H9 (cell line): ENCODE measurements at regions not wholly inside any gene's neighbourhood (a gene's known extent, or its start where the extent isn't known, plus 50 kb on each side); places are given as distances from the start of the nearest gene placed in this dataset.
"Not testable (repeated sequence)": the region's sequence is repeated elsewhere in the genome, so short reads cannot be mapped to it uniquely, and the experiment has no call there.

Source experiments
- DNase-seq: peaks from one replicate; pipeline ENCODE4 v3.0.0-alpha.2; 2017
- H2AFZ ChIP-seq: one replicate; pipeline ENCODE4 v1.6.1; 2013; ENCODE audit warnings: mild to moderate bottlenecking, low read length, control low read depth, moderate library complexity
- H2AK5ac ChIP-seq: 2 replicates; pipeline ENCODE4 v1.6.1; 2013; ENCODE audit warnings: low read length, control low read depth, mixed read lengths; ENCODE audit not compliant: insufficient read length
- H2BK120ac ChIP-seq: one replicate; pipeline ENCODE4 v1.6.1; 2013; ENCODE audit warnings: low read depth, mild to moderate bottlenecking, low read length, control low read depth, inconsistent platforms; ENCODE audit not compliant: poor library complexity, severe bottlenecking
- H2BK12ac ChIP-seq: 2 replicates; pipeline ENCODE4 v1.6.1; 2013; ENCODE audit warnings: low read length, control low read depth, mixed read lengths, low read depth; ENCODE audit not compliant: insufficient read length
- H2BK15ac ChIP-seq: 2 replicates; pipeline ENCODE4 v1.6.1; 2013; ENCODE audit warnings: low read depth, low read length, control low read depth
- H2BK20ac ChIP-seq: one replicate; pipeline ENCODE4 v1.6.1; 2013; ENCODE audit warnings: low read depth, mild to moderate bottlenecking, low read length, control low read depth, inconsistent platforms; ENCODE audit not compliant: poor library complexity, severe bottlenecking
- H2BK5ac ChIP-seq: 2 replicates; pipeline ENCODE4 v1.6.1; 2013; ENCODE audit warnings: low read length, control low read depth, mixed read lengths; ENCODE audit not compliant: insufficient read length
- H3K14ac ChIP-seq: 2 replicates; pipeline ENCODE4 v1.6.1; 2013; ENCODE audit warnings: low read length, control low read depth; ENCODE audit not compliant: insufficient read depth
- H3K18ac ChIP-seq: 2 replicates; pipeline ENCODE4 v1.6.1; 2013; ENCODE audit warnings: low read depth, mild to moderate bottlenecking, mixed read lengths, low read length, control low read depth; ENCODE audit not compliant: insufficient read length
- H3K23ac ChIP-seq: 2 replicates; pipeline ENCODE4 v1.6.1; 2013; ENCODE audit warnings: low read length, control low read depth, mixed read lengths, low read depth; ENCODE audit not compliant: insufficient read length
- H3K23me2 ChIP-seq: 2 replicates; pipeline ENCODE4 v1.6.1; 2013; ENCODE audit warnings: low read depth, mild to moderate bottlenecking, mixed read lengths, low read length, control low read depth; ENCODE audit not compliant: insufficient read length, poor library complexity, severe bottlenecking
- H3K27ac ChIP-seq: 2 replicates; pipeline ENCODE4 v1.5.1; 2013; ENCODE audit warnings: low read length, control low read depth, mixed read lengths, low read depth; ENCODE audit not compliant: insufficient read length
- H3K27me3 ChIP-seq: 2 replicates; pipeline ENCODE4 v1.6.1; 2013; ENCODE audit warnings: low read length, control low read depth, inconsistent platforms; ENCODE audit not compliant: insufficient read depth
- H3K4ac ChIP-seq: 2 replicates; pipeline ENCODE4 v1.6.1; 2013; ENCODE audit warnings: low read depth, mild to moderate bottlenecking, control low read depth, inconsistent platforms, low read length, moderate library complexity
- H3K4me1 ChIP-seq: 2 replicates; pipeline ENCODE4 v1.6.1; 2013; ENCODE audit warnings: low read length, control low read depth, inconsistent platforms; ENCODE audit not compliant: insufficient read depth
- H3K4me2 ChIP-seq: 2 replicates; pipeline ENCODE4 v1.6.1; 2013; ENCODE audit warnings: low read length, control low read depth, mixed read lengths; ENCODE audit not compliant: insufficient read length, insufficient read depth
- H3K56ac ChIP-seq: 2 replicates; pipeline ENCODE4 v1.6.1; 2013; ENCODE audit warnings: low read depth, mild to moderate bottlenecking, mixed read lengths, low read length, control low read depth; ENCODE audit not compliant: insufficient read length
- H3K79me1 ChIP-seq: 2 replicates; pipeline ENCODE4 v1.6.1; 2013; ENCODE audit warnings: low read depth, mild to moderate bottlenecking, moderate library complexity, low read length, control low read depth, inconsistent platforms; ENCODE audit not compliant: insufficient read depth, poor library complexity, severe bottlenecking
- H3K79me2 ChIP-seq: 2 replicates; pipeline ENCODE4 v1.6.1; 2013; ENCODE audit warnings: low read length, control low read depth, inconsistent platforms; ENCODE audit not compliant: insufficient read depth
- H3K9ac ChIP-seq: 2 replicates; pipeline ENCODE4 v1.6.1; 2013; ENCODE audit warnings: low read length, control low read depth, mixed read lengths; ENCODE audit not compliant: insufficient read length; ENCODE audit errors: extremely low read depth
- H3K9me3 ChIP-seq: one replicate; pipeline ENCODE4 v1.6.1; 2013; ENCODE audit warnings: low read depth, low read length, inconsistent platforms; ENCODE audit not compliant: control insufficient read depth
- H3T11ph ChIP-seq: one replicate; pipeline ENCODE4 v1.6.1; 2013; ENCODE audit warnings: mild to moderate bottlenecking, low read length, control low read depth, inconsistent platforms
- H4K20me1 ChIP-seq: one replicate; pipeline ENCODE4 v1.6.1; 2013; ENCODE audit not compliant: control insufficient read depth, insufficient read length, insufficient read depth
- H4K5ac ChIP-seq: 2 replicates; pipeline ENCODE4 v1.6.1; 2013; ENCODE audit warnings: low read depth, mild to moderate bottlenecking, mixed read lengths, low read length, control low read depth; ENCODE audit not compliant: insufficient read length
- H4K8ac ChIP-seq: replicated peaks from 2 replicates; pipeline ENCODE4 v1.6.1; 2013; ENCODE audit warnings: low read length, control low read depth, mixed read lengths, low read depth; ENCODE audit not compliant: insufficient read length
- H4K91ac ChIP-seq: 2 replicates; pipeline ENCODE4 v1.6.1; 2013; ENCODE audit warnings: low read depth, mild to moderate bottlenecking, moderate library complexity, mixed read lengths, low read length, control low read depth; ENCODE audit not compliant: insufficient read length
- H3K27ac Mint-ChIP-seq, 3 experiments: 2 replicates in 2 of 3; 3 replicates in 1 of 3; pipeline ENCODE4 v1.8.0; 2020 to 2021; ENCODE audit warnings: mixed read lengths in 3 of 3, mild to moderate bottlenecking in 1 of 3, moderate library complexity in 1 of 3
- H3K27me3 Mint-ChIP-seq: 2 replicates; pipeline ENCODE4 v1.8.0; 2021; ENCODE audit warnings: low read depth, mild to moderate bottlenecking, moderate library complexity, mixed read lengths
- H3K36me3 Mint-ChIP-seq, 3 experiments: 2 replicates in 2 of 3; 3 replicates in 1 of 3; pipeline ENCODE4 v1.8.0; 2020 to 2021; ENCODE audit warnings: low read depth in 3 of 3, mixed read lengths in 3 of 3; ENCODE audit not compliant: insufficient read depth in 1 of 3
- H3K4me1 Mint-ChIP-seq, 2 experiments: 2 replicates each; pipeline ENCODE4 v1.8.0; 2020; ENCODE audit warnings: mixed read lengths in 2 of 2
- H3K4me3 Mint-ChIP-seq, 2 experiments: 2 replicates in 1 of 2; 3 replicates in 1 of 2; pipeline ENCODE4 v1.8.0; 2020 to 2021; ENCODE audit warnings: mild to moderate bottlenecking in 2 of 2, mixed read lengths in 2 of 2, moderate library complexity in 1 of 2
- H3K9me3 Mint-ChIP-seq, 2 experiments: 2 replicates in 1 of 2; 3 replicates in 1 of 2; pipeline ENCODE4 v1.8.0; 2020; ENCODE audit warnings: mild to moderate bottlenecking in 2 of 2, mixed read lengths in 2 of 2, moderate library complexity in 1 of 2
- WGBS: extraction: QIAGEN DNeasy Blood & Tissue Kit; methylation state at CpG from one replicate; pipeline ENCODE4 v1.1.7; 2013; ENCODE audit warnings: missing lambda C conversion rate, low lambda C conversion rate, mixed read lengths; ENCODE audit not compliant: insufficient read length; ENCODE audit errors: extremely low coverage; 5-methylcytosine and 5-hydroxymethylcytosine counted together

DNA sequence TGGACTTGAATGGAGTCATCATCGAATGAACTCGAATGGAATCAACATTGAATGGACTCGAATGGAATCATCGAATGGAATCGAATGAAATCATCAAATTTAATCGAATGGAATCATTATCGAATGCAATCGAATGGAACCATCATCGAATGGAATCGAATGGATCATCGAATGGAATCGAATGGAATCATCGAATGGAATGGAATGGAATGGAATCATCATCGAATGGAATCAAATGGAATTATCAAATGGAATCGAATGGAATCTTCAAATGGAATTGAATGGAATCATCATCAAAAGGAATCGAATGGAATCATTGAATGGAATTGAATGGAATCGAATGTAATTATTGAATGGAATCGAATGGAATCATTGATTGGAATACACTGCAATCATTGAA, 610.3 kb downstream of the TP53TG3F start:
- H3K27me3 ChIP-seq, H2AFZ ChIP-seq, H3K4me2 ChIP-seq, H3K4me1 Mint-ChIP-seq, DNase-seq, H2AK5ac ChIP-seq, H4K91ac ChIP-seq, H3K4me1 ChIP-seq, H2BK12ac ChIP-seq, H3K23me2 ChIP-seq, H2BK20ac ChIP-seq, H2BK5ac ChIP-seq, H3K14ac ChIP-seq, H3K4ac ChIP-seq, H3K56ac ChIP-seq, H4K8ac ChIP-seq, H3K4me3 Mint-ChIP-seq, H3K18ac ChIP-seq, H3T11ph ChIP-seq, H2BK15ac ChIP-seq, H3K27ac Mint-ChIP-seq, H4K20me1 ChIP-seq, H4K5ac ChIP-seq, H3K79me1 ChIP-seq, H3K9ac ChIP-seq, H3K23ac ChIP-seq, H3K79me2 ChIP-seq, H3K27ac ChIP-seq, H2BK120ac ChIP-seq: not testable (repeated sequence)
- Mint-ChIP-seq H3K36me3 (peaks cover 20 to 25% (median 21%) of the 10 kb centered on the region in 3 experiments), H3K27me3 (peaks cover 16% of the 10 kb centered on the region), H3K9me3 (peaks cover 30 to 45% of the 10 kb centered on the region in 2 experiments)
- H3K9me3 ChIP-seq, result peaks cover 22% of the 10 kb centered on the region
- 100% methylated on average over 3 of the region's 18 CpGs for WGBS
